ENCODE measurements at regions not wholly inside any gene's neighbourhood (a gene's known extent, or its start where the extent isn't known, plus 50 kb on each side); places are given as distances from the start of the nearest gene placed in this dataset.

GRCh38 chr3:34396956-34397355 lies 598.5 kb downstream of the PDCD6IP start:
- in situ Hi-C loops (cut with HindIII; ENCODE audit: low pct_unique_long_range_greater_than_20kb, low sequenced_read_pairs) = no loop called here
- no peaks in the 10 kb centered on the region for H3K4me1 ChIP-seq (ENCODE audit: control insufficient read depth, insufficient read depth, low read length)
- ATAC-seq = no peak
- intact Hi-C loops (cut with micrococcal nuclease; ENCODE audit: unreplicated experiment) = no loop called here
- H3K9me3 ChIP-seq (ENCODE audit: control insufficient read depth, insufficient read depth, low read depth, low read length) = no peaks in the 10 kb centered on the region
- H3K4me3 ChIP-seq (ENCODE audit: low read depth in 2 of 2, low read length in 2 of 2) = no peak overlapping the region
- POLR2A ChIA-PET = no interaction called here
- no peaks in the 10 kb centered on the region for H3K27me3 ChIP-seq (ENCODE audit: control insufficient read depth, insufficient read depth, low read length)
- BruUV-seq (replicated peaks) = no TSS peak
- no peak for DNase-seq (ENCODE audit: low read depth, low spot score)
- CTCF ChIA-PET = no interaction called here
- no peak overlapping the region for H3K27ac ChIP-seq (ENCODE audit: low read length)
- H3K36me3 ChIP-seq (ENCODE audit: control insufficient read depth, insufficient read depth, low read length) = no peaks in the 10 kb centered on the region
- no peak for TF ChIP-seq CTCF (IDR thresholded peaks at IDR 0.05)
- TF ChIP-seq TCF7L2 (IDR thresholded peaks at IDR 0.05; ENCODE audit: low read depth, low read length) = no peak
- no peak for TF ChIP-seq POLR2AphosphoS5 (IDR thresholded peaks at IDR 0.05; ENCODE audit: low read depth, low read length)
- no peak for TF ChIP-seq SIN3A (IDR thresholded peaks at IDR 0.05; ENCODE audit: borderline replicate concordance, insufficient read depth, low read depth, low read length)
- TF ChIP-seq, protein P1, sequence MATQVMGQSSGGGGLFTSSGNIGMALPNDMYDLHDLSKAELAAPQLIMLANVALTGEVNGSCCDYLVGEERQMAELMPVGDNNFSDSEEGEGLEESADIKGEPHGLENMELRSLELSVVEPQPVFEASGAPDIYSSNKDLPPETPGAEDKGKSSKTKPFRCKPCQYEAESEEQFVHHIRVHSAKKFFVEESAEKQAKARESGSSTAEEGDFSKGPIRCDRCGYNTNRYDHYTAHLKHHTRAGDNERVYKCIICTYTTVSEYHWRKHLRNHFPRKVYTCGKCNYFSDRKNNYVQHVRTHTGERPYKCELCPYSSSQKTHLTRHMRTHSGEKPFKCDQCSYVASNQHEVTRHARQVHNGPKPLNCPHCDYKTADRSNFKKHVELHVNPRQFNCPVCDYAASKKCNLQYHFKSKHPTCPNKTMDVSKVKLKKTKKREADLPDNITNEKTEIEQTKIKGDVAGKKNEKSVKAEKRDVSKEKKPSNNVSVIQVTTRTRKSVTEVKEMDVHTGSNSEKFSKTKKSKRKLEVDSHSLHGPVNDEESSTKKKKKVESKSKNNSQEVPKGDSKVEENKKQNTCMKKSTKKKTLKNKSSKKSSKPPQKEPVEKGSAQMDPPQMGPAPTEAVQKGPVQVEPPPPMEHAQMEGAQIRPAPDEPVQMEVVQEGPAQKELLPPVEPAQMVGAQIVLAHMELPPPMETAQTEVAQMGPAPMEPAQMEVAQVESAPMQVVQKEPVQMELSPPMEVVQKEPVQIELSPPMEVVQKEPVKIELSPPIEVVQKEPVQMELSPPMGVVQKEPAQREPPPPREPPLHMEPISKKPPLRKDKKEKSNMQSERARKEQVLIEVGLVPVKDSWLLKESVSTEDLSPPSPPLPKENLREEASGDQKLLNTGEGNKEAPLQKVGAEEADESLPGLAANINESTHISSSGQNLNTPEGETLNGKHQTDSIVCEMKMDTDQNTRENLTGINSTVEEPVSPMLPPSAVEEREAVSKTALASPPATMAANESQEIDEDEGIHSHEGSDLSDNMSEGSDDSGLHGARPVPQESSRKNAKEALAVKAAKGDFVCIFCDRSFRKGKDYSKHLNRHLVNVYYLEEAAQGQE (IDR thresholded peaks at IDR 0.05; ENCODE audit: insufficient read depth in 1 of 2, low read depth in 2 of 2, low read length in 1 of 2) = no peak

DNA sequence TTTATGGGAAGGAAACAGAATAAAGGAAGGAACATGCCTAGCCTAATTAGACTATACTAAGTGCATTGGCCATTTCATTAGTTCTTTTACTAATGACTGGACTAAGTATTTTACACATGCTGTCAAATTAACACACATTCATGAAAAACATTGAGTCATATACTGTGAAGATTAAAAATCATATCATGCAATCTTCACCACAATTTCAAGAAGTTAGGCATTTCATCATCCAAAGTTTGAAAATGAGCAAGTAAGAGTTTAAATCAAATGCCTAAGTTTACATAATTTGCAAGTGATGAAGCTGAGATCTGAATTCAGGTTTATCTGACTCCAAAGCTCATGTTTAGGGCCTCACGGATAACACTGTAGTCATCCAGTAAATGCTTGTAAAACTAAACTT lies 601.0 kb downstream of the PDCD6IP start:
- no peak for ATAC-seq
- ChIA-PET POLR2A (no interaction called here), CTCF (no interaction called here)
- no peaks in the 10 kb centered on the region for H3K36me3 ChIP-seq (ENCODE audit: control insufficient read depth, insufficient read depth, low read length)
- in situ Hi-C loops (cut with HindIII; ENCODE audit: low pct_unique_long_range_greater_than_20kb, low sequenced_read_pairs) (no loop called here), intact Hi-C loops (cut with micrococcal nuclease; ENCODE audit: unreplicated experiment) (no loop called here)
- no peak overlapping the region for H3K27ac ChIP-seq (ENCODE audit: low read length)
- no TSS peak for BruUV-seq (replicated peaks)
- TF ChIP-seq CTCF (IDR thresholded peaks at IDR 0.05) (no peak), SIN3A (IDR thresholded peaks at IDR 0.05; ENCODE audit: borderline replicate concordance, insufficient read depth, low read depth, low read length) (no peak)
- no peak overlapping the region for H3K4me3 ChIP-seq (ENCODE audit: low read depth in 2 of 2, low read length in 2 of 2)
- H3K4me1 ChIP-seq (ENCODE audit: control insufficient read depth, insufficient read depth, low read length) = no peaks in the 10 kb centered on the region
- no peak for DNase-seq (ENCODE audit: low read depth, low spot score)
- no peaks in the 10 kb centered on the region for H3K27me3 ChIP-seq (ENCODE audit: control insufficient read depth, insufficient read depth, low read length)
- H3K9me3 ChIP-seq (ENCODE audit: control insufficient read depth, insufficient read depth, low read depth, low read length) = no peaks in the 10 kb centered on the region

DNA sequence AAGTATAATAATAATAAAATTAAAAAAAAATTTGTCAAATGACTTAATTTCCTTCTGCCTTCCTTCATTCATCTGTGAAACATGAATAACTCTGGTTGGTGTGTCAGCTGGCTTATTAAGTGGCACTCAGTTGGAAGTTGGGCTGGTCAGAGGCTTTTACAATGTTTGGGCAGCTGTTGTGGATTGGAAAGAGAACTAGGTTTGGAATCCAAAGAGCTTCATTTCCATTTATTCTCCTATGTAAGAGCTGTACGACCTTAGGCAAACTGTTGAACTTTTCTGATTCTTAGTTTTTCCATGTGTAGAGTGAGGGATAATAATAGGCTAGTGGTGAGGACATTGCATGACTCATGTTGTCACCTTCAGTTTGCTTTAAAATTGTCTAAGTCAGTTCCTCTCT lies 606.7 kb downstream of the PDCD6IP start:
- TF ChIP-seq CTCF (IDR thresholded peaks at IDR 0.05) (no peak), POLR2AphosphoS5 (IDR thresholded peaks at IDR 0.05; ENCODE audit: low read depth, low read length) (no peak), SIN3A (IDR thresholded peaks at IDR 0.05; ENCODE audit: borderline replicate concordance, insufficient read depth, low read depth, low read length) (no peak), TCF7L2 (IDR thresholded peaks at IDR 0.05; ENCODE audit: low read depth, low read length) (no peak)
- TF ChIP-seq, protein P1 (IDR thresholded peaks at IDR 0.05; ENCODE audit: insufficient read depth in 1 of 2, low read depth in 2 of 2, low read length in 1 of 2) = no peak
- no peaks in the 10 kb centered on the region for H3K27me3 ChIP-seq (ENCODE audit: control insufficient read depth, insufficient read depth, low read length)
- H3K36me3 ChIP-seq (ENCODE audit: control insufficient read depth, insufficient read depth, low read length) = no peaks in the 10 kb centered on the region
- BruUV-seq (replicated peaks) = no TSS peak
- CTCF ChIA-PET = no interaction called here
- no peak overlapping the region for H3K4me3 ChIP-seq (ENCODE audit: low read depth in 2 of 2, low read length in 2 of 2)
- ATAC-seq (no peak), DNase-seq (ENCODE audit: low read depth, low spot score) (no peak)
- POLR2A ChIA-PET = no interaction called here
- no peak overlapping the region for H3K27ac ChIP-seq (ENCODE audit: low read length)
- in situ Hi-C loops (cut with HindIII; ENCODE audit: low pct_unique_long_range_greater_than_20kb, low sequenced_read_pairs) = no loop called here
- intact Hi-C loops (cut with micrococcal nuclease; ENCODE audit: unreplicated experiment) = no loop called here
- H3K4me1 ChIP-seq (ENCODE audit: control insufficient read depth, insufficient read depth, low read length) = no peaks in the 10 kb centered on the region
- H3K9me3 ChIP-seq (ENCODE audit: control insufficient read depth, insufficient read depth, low read depth, low read length) = no peaks in the 10 kb centered on the region
